Nephron (organoid): ENCODE measurements at regions not wholly inside any gene's neighbourhood (a gene's known extent, or its start where the extent isn't known, plus 50 kb on each side); places are given as distances from the start of the nearest gene placed in this dataset.
"Not testable (repeated sequence)": the region's sequence is repeated elsewhere in the genome, so short reads cannot be mapped to it uniquely, and the experiment has no call there.

Experiments
- H3K27ac Mint-ChIP-seq, 3 experiments: 2 replicates each; pipeline ENCODE4 v1.8.0; 2020; ENCODE audit warnings: mixed read lengths in 3 of 3, mild to moderate bottlenecking in 2 of 3, moderate library complexity in 1 of 3
- H3K27me3 Mint-ChIP-seq: 2 replicates; pipeline ENCODE4 v1.8.0; 2021; ENCODE audit warnings: low read depth, mild to moderate bottlenecking, moderate library complexity, mixed read lengths
- H3K36me3 Mint-ChIP-seq: 2 replicates; pipeline ENCODE4 v1.8.0; 2020; ENCODE audit warnings: low read depth, mixed read lengths
- H3K4me1 Mint-ChIP-seq: 2 replicates; pipeline ENCODE4 v1.8.0; 2020; ENCODE audit warnings: mixed read lengths
- H3K4me3 Mint-ChIP-seq, 3 experiments: 2 replicates each; pipeline ENCODE4 v1.8.0; 2020; ENCODE audit warnings: mild to moderate bottlenecking in 3 of 3, mixed read lengths in 3 of 3, moderate library complexity in 2 of 3
- H3K9me3 Mint-ChIP-seq: 2 replicates; pipeline ENCODE4 v1.8.0; 2020; ENCODE audit warnings: mixed read lengths
- CTCF ChIP-seq, 3 experiments: fragments of 200-600 bp; sonication (generic); IDR thresholded peaks; one replicate each; pipeline ENCODE4 v1.5.0; 2021; ENCODE audit warnings: antibody characterized with exemption in 3 of 3; ENCODE audit not compliant: unreplicated experiment in 3 of 3

GRCh38 chr3:25911525-25912295, 121.8 kb downstream of the OXSM start:
- Mint-ChIP-seq H3K4me3 (no peak overlapping the region), H3K36me3 (no peaks in the 10 kb centered on the region), H3K9me3 (no peaks in the 10 kb centered on the region), H3K27me3 (no peaks in the 10 kb centered on the region), H3K4me1 (no peaks in the 10 kb centered on the region), H3K27ac (no peak overlapping the region)
- no peak for TF ChIP-seq CTCF (IDR thresholded peaks at IDR 0.05; ENCODE audit: unreplicated experiment in 3 of 3)

GRCh38 chr3:25913179-25913578, 123.3 kb downstream of the OXSM start:
- no peaks in the 10 kb centered on the region for H3K36me3 Mint-ChIP-seq
- peaks cover 7% of the 10 kb centered on the region for H3K9me3 Mint-ChIP-seq
- H3K27me3 Mint-ChIP-seq = no peaks in the 10 kb centered on the region
- no peak overlapping the region for H3K4me3 Mint-ChIP-seq
- TF ChIP-seq CTCF (IDR thresholded peaks at IDR 0.05; ENCODE audit: unreplicated experiment in 3 of 3) = no peak
- no peaks in the 10 kb centered on the region for H3K4me1 Mint-ChIP-seq
- H3K27ac Mint-ChIP-seq = peak overlapping the region in 2 of 3 experiments; percentile 22 to 87

- peaks cover 15% of the 10 kb centered on the region for H3K9me3 Mint-ChIP-seq
- H3K36me3 Mint-ChIP-seq = no peaks in the 10 kb centered on the region
- H3K27me3 Mint-ChIP-seq = no peaks in the 10 kb centered on the region
- H3K4me3 Mint-ChIP-seq = no peak overlapping the region
- H3K27ac Mint-ChIP-seq = no peak overlapping the region
- no peaks in the 10 kb centered on the region for H3K4me1 Mint-ChIP-seq
- TF ChIP-seq CTCF (IDR thresholded peaks at IDR 0.05; ENCODE audit: unreplicated experiment in 3 of 3) = no peak
Measured at GRCh38 chr3:25915673-25916072, 125.8 kb downstream of the OXSM start.

- Mint-ChIP-seq H3K9me3 (peaks cover 15% of the 10 kb centered on the region), H3K27me3 (no peaks in the 10 kb centered on the region), H3K27ac (peak overlapping the region in 1 of 3 experiments; percentile 60), H3K36me3 (no peaks in the 10 kb centered on the region), H3K4me1 (no peaks in the 10 kb centered on the region), H3K4me3 (no peak overlapping the region)
- TF ChIP-seq CTCF (IDR thresholded peaks at IDR 0.05; ENCODE audit: unreplicated experiment in 3 of 3) = no peak
Measured at GRCh38 chr3:25916321-25916720, 126.4 kb downstream of the OXSM start.

- H3K36me3 Mint-ChIP-seq, H3K4me3 Mint-ChIP-seq, H3K27me3 Mint-ChIP-seq, H3K4me1 Mint-ChIP-seq, H3K27ac Mint-ChIP-seq: not testable (repeated sequence)
- H3K9me3 Mint-ChIP-seq = peaks cover 40% of the 10 kb centered on the region
Measured at GRCh38 chr3:25931967-25932366, 142.1 kb downstream of the OXSM start.

- Mint-ChIP-seq H3K9me3 (peaks cover 15% of the 10 kb centered on the region), H3K27ac (no peak overlapping the region), H3K4me1 (no peaks in the 10 kb centered on the region), H3K27me3 (no peaks in the 10 kb centered on the region), H3K4me3 (no peak overlapping the region), H3K36me3 (no peaks in the 10 kb centered on the region)
- no peak for TF ChIP-seq CTCF (IDR thresholded peaks at IDR 0.05; ENCODE audit: unreplicated experiment in 3 of 3)
Measured at GRCh38 chr3:25938566-25939325, 148.9 kb downstream of the OXSM start.
